ENCODE measurements at regions not wholly inside any gene's neighbourhood (a gene's known extent, or its start where the extent isn't known, plus 50 kb on each side); places are given as distances from the start of the nearest gene placed in this dataset.

- intact Hi-C loops (cut with DNase I), result no loop called here
Observed at GRCh38 chr2:153668923-153669322, 190.4 kb upstream of the RPRM start.

GRCh38 chr2:153710128-153710527, 161.6 kb upstream of the GALNT13 start:
- no peaks in the 10 kb centered on the region for H3K4me1 ChIP-seq
- no peak for DNase-seq
- H3K27ac ChIP-seq, result no peak overlapping the region
- intact Hi-C loops (cut with DNase I), result loop anchor here in 1 of 2 donors (10.0 kb wide), 1 partner anchor 205 kb away; no protein-coding TSS in a partner anchor
- no peaks in the 10 kb centered on the region for H3K36me3 ChIP-seq
- WGBS (ENCODE audit: insufficient coverage, low coverage, low lambda C conversion rate, missing lambda C conversion rate), result 46% methylated on average over 6 of the region's 6 CpGs
- no peaks in the 10 kb centered on the region for H3K27me3 ChIP-seq
- ATAC-seq, result no peak
- no peak overlapping the region for H3K4me3 ChIP-seq
- TF ChIP-seq POLR2A (IDR thresholded peaks at IDR 0.05), result no peak
- no peak for TF ChIP-seq CTCF (IDR thresholded peaks at IDR 0.05)
- H3K9me3 ChIP-seq, result no peaks in the 10 kb centered on the region

More at GRCh38 chr2:153668923-153669322, 190.4 kb upstream of the RPRM start:
- no peaks in the 10 kb centered on the region for H3K36me3 ChIP-seq
- no peaks in the 10 kb centered on the region for H3K27me3 ChIP-seq
- no CpG with 5 or more reads among the region's 2 CpGs for WGBS (ENCODE audit: insufficient coverage, low coverage, low lambda C conversion rate, missing lambda C conversion rate)
- ATAC-seq (no peak), DNase-seq (no peak)
- no peaks in the 10 kb centered on the region for H3K4me1 ChIP-seq
- H3K9me3 ChIP-seq, result no peaks in the 10 kb centered on the region
- no peak overlapping the region for H3K4me3 ChIP-seq
- no peak for TF ChIP-seq POLR2A (IDR thresholded peaks at IDR 0.05)
- no peak for TF ChIP-seq CTCF (IDR thresholded peaks at IDR 0.05)
- H3K27ac ChIP-seq, result no peak overlapping the region

GRCh38 chr2:153715218-153715850, 156.4 kb upstream of the GALNT13 start:
- no peak for ATAC-seq
- H3K36me3 ChIP-seq, result no peaks in the 10 kb centered on the region

GRCh38 chr2:153717060-153717459, 154.7 kb upstream of the GALNT13 start:
- Histone ChIP-seq H3K27ac (no peak overlapping the region), H3K36me3 (no peaks in the 10 kb centered on the region), H3K9me3 (no peaks in the 10 kb centered on the region), H3K27me3 (no peaks in the 10 kb centered on the region), H3K4me1 (no peaks in the 10 kb centered on the region), H3K4me3 (no peak overlapping the region)
- 32% methylated on average over 2 of the region's 2 CpGs for WGBS (ENCODE audit: insufficient coverage, low coverage, low lambda C conversion rate, missing lambda C conversion rate)
- no peak for DNase-seq
- intact Hi-C loops (cut with DNase I), result loop anchor here in 1 of 2 donors (10.0 kb wide), 1 partner anchor 212 kb away; no protein-coding TSS in a partner anchor
- TF ChIP-seq CTCF (IDR thresholded peaks at IDR 0.05), result no peak
- TF ChIP-seq POLR2A (IDR thresholded peaks at IDR 0.05), result no peak
- no peak for ATAC-seq

More at GRCh38 chr2:153715218-153715850, 156.4 kb upstream of the GALNT13 start:
- no peaks in the 10 kb centered on the region for H3K4me1 ChIP-seq
- WGBS (ENCODE audit: insufficient coverage, low coverage, low lambda C conversion rate, missing lambda C conversion rate), result no CpG with 5 or more reads among the region's 2 CpGs
- H3K27ac ChIP-seq, result no peak overlapping the region
- no peaks in the 10 kb centered on the region for H3K9me3 ChIP-seq
- intact Hi-C loops (cut with DNase I), result loop anchor here in 1 of 2 donors (10.0 kb wide), 1 partner anchor 211 kb away; no protein-coding TSS in a partner anchor
- no peaks in the 10 kb centered on the region for H3K27me3 ChIP-seq
- TF ChIP-seq POLR2A (IDR thresholded peaks at IDR 0.05) (no peak), CTCF (IDR thresholded peaks at IDR 0.05) (no peak)
- no peak overlapping the region for H3K4me3 ChIP-seq
- no peak for DNase-seq

Data from right lobe of liver (tissue), 6 donors.